Right atrium auricular region (tissue), 2 donors: ENCODE measurements at regions not wholly inside any gene's neighbourhood (a gene's known extent, or its start where the extent isn't known, plus 50 kb on each side); places are given as distances from the start of the nearest gene placed in this dataset.
"Not testable (repeated sequence)": the region's sequence is repeated elsewhere in the genome, so short reads cannot be mapped to it uniquely, and the experiment has no call there.

Experiments
- DNase-seq: peaks from one replicate; pipeline ENCODE4 v3.0.0-alpha.2; 2019; ENCODE audit warnings: low spot score
- H3K27ac ChIP-seq, 2 donors: fragments of 200-600 bp; sonication (generic); 1 replicate in 1 of 2; 2 replicates in 1 of 2; pipeline ENCODE4 v1.5.1; 2016 to 2019
- H3K27me3 ChIP-seq, 2 donors: fragments of 200-600 bp; sonication (generic); one replicate each; pipeline versions ENCODE4 v1.5.1 to v1.6.0; 2017 to 2019
- H3K36me3 ChIP-seq: fragments of 200-600 bp; sonication (generic); one replicate; pipeline ENCODE4 v1.5.1; 2016
- H3K4me1 ChIP-seq, 2 donors: fragments of 200-600 bp; sonication (generic); one replicate each; pipeline versions ENCODE4 v1.5.1 to v1.6.0; 2017 to 2019
- H3K4me3 ChIP-seq, 2 donors: fragments of 200-600 bp; sonication (generic); 1 replicate in 1 of 2; 2 replicates in 1 of 2; pipeline ENCODE4 v1.5.1; 2017 to 2019; ENCODE audit warnings: mild to moderate bottlenecking in 1 of 2, moderate library complexity in 1 of 2
- H3K9me3 ChIP-seq, 2 donors: fragments of 200-600 bp; sonication (generic); one replicate each; pipeline ENCODE4 v1.5.1; 2019
- TF ChIP-seq, protein P1 (sequence below), 2 donors: fragments of 200-600 bp; sonication (generic); IDR thresholded peaks; one replicate each; pipeline ENCODE4 v1.5.1; 2019; ENCODE audit warnings: antibody characterized with exemption in 2 of 2

DNA sequence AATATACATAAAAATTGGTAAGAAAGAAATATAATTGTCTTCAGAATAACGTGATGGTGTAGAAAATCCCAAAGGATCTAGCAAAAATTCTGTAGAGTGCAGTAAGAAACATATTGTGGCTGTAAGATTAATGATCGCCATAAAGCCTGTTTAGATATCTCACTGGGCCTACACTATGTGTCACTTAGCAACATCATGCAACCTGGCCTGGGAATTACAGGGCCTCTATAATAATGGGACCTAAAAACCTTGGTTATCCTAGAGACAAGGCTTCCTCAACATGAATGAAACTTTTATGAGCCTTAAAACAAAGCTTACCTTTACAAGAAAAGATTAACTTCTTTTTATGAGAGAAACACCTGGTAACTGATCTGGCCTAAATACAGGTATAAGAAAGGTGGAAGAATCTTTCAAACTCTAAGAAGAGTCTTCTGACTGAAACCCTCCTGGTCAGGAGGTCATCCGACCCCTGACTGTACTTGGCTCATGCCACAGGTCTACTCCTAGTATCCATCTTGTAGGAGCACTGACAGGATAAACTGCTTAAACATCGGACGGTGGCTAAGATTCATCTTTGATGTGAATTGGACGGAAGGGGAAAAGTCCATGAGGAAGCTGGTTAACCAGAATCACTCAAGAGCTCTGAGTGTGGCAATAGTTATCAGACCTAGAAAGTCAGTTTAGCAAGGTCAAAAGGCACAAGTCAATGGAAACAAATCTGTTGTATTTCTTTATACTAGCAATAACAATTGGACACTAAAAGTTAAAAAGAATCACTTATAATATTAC lies 1155.1 kb upstream of the SORCS1 start:
- DNase-seq: no peak
- TF ChIP-seq, protein P1, sequence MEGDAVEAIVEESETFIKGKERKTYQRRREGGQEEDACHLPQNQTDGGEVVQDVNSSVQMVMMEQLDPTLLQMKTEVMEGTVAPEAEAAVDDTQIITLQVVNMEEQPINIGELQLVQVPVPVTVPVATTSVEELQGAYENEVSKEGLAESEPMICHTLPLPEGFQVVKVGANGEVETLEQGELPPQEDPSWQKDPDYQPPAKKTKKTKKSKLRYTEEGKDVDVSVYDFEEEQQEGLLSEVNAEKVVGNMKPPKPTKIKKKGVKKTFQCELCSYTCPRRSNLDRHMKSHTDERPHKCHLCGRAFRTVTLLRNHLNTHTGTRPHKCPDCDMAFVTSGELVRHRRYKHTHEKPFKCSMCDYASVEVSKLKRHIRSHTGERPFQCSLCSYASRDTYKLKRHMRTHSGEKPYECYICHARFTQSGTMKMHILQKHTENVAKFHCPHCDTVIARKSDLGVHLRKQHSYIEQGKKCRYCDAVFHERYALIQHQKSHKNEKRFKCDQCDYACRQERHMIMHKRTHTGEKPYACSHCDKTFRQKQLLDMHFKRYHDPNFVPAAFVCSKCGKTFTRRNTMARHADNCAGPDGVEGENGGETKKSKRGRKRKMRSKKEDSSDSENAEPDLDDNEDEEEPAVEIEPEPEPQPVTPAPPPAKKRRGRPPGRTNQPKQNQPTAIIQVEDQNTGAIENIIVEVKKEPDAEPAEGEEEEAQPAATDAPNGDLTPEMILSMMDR (IDR thresholded peaks at IDR 0.05): no peak
- Histone ChIP-seq H3K36me3 (no peaks in the 10 kb centered on the region), H3K4me3 (no peak overlapping the region), H3K27ac (no peak overlapping the region), H3K4me1 (no peaks in the 10 kb centered on the region), H3K27me3 (no peaks in the 10 kb centered on the region), H3K9me3 (no peaks in the 10 kb centered on the region)

DNA sequence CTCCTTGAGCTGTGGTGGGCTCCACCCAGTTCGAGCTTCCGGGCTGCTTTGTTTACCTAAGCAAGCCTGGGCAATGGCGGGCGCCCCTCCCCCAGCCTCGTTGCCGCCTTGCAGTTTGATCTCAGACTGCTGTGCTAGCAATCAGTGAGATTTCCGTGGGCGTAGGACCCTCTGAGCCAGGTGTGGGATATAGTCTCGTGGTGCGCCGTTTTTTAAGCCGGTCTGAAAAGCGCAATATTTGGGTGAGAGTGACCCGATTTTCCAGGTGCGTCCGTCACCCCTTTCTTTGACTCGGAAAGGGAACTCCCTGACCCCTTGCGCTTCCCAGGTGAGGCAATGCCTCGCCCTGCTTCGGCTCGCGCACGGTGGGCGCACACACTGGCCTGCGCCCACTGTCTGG lies 1151.1 kb upstream of the SORCS1 start:
- H3K36me3 ChIP-seq: not testable (repeated sequence)

DNA sequence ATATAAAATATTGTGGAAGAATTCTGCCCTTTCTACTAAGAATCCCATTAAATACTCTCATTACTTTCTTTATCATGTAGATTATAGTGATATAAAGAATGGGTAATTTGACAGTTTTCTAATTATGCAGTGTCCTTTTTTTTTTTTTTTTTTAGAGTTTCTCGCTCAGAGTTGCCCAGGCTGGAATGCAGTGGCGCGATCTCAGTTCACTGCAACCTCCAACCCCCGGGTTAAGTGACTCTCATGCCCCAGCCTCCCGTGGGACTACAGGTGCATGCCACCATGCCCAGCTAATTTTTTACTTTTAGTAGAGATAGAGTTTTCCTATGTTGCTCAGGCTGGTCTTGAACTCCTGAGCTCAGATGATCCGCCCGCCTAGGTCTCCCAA lies 1143.4 kb upstream of the SORCS1 start:
- H3K9me3 ChIP-seq: no peaks in the 10 kb centered on the region
- H3K4me1 ChIP-seq: no peaks in the 10 kb centered on the region
- no peak overlapping the region for H3K27ac ChIP-seq
- no peaks in the 10 kb centered on the region for H3K27me3 ChIP-seq
- no peak for DNase-seq
- no peaks in the 10 kb centered on the region for H3K36me3 ChIP-seq
- TF ChIP-seq, protein P1 (IDR thresholded peaks at IDR 0.05): no peak
- H3K4me3 ChIP-seq: no peak overlapping the region

More for the DNA sequence above, 1151.1 kb upstream of the SORCS1 start:
- not testable (repeated sequence) for H3K27ac ChIP-seq, H3K9me3 ChIP-seq, H3K4me1 ChIP-seq, H3K4me3 ChIP-seq, H3K27me3 ChIP-seq, DNase-seq

DNA sequence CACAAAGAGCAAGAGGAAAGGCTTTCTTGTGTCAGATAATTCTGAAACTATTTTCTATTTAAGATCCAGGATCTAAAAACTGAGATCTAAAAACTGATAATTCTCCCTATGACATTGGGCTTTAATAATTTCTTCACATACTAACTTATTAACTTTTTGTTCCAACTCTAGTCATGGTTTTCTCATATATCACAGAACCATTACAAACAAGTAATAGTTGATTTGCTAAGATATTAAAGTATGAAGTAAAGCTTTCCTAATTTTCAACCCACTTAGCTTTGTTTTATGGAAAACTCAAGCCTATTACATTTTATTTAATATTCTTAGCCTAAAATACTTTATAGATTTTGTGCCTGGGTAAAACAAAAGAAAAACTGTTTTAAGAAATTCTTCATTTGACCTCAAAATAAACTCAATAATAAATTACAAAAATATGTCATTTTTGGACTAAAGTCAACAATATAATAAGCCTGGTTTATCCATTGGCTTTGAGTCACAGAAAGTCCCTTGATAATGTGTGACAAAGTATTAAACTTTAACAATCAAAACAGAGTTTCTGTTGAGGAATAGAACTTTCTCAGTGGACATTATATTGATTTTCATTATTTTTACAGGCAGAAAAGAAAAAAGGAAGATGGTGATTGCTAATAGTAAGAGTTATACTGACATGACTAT lies 1142.9 kb upstream of the SORCS1 start:
- DNase-seq: no peak
- Histone ChIP-seq H3K27ac (no peak overlapping the region), H3K36me3 (no peaks in the 10 kb centered on the region), H3K9me3 (no peaks in the 10 kb centered on the region), H3K4me1 (no peaks in the 10 kb centered on the region), H3K4me3 (no peak overlapping the region), H3K27me3 (no peaks in the 10 kb centered on the region)
- TF ChIP-seq, protein P1 (IDR thresholded peaks at IDR 0.05): no peak

DNA sequence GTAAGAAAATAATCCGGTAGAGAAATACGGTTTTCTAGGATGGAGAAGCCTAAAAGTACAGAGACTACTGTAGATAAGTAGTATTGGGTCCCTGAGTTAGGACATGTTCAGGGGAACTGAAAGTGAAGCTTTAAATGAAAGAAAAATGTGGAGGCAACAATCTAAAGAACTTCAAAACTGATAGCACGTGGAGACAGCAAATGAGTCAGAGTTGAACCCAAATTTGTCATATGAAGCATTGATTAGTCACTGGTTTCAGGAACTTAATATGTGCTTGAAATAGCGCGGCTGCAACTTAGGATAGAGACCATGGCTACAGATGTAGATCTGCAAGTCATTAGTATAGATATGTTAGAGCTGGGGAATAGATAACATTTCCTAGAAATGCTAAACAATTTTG lies 1138.6 kb upstream of the SORCS1 start:
- H3K9me3 ChIP-seq: no peaks in the 10 kb centered on the region
- H3K4me1 ChIP-seq: no peaks in the 10 kb centered on the region
- no peaks in the 10 kb centered on the region for H3K36me3 ChIP-seq
- no peaks in the 10 kb centered on the region for H3K27me3 ChIP-seq
- no peak overlapping the region for H3K27ac ChIP-seq
- H3K4me3 ChIP-seq: no peak overlapping the region
- TF ChIP-seq, protein P1 (IDR thresholded peaks at IDR 0.05): no peak
- no peak for DNase-seq

DNA sequence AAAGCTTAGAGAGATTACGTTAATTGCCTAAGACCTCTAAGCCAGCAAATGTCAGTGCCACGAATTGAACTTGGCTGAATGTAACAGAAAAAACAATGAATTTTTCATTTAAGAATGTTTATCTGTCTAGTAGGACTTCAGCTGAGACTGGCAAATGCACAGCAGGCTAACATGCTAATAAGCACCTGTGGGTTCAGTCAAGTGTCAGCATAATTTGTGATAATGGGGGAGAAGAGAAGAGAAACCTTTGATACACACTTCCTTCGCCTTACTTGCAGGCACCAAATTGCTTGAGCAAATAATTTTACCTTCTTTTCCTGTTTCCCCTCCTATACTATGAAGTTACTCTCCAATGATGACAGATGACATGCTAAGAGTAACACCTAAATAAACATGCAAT lies 1136.5 kb upstream of the SORCS1 start:
- TF ChIP-seq, protein P1 (IDR thresholded peaks at IDR 0.05): no peak
- DNase-seq: no peak

More for the DNA sequence above, 1136.5 kb upstream of the SORCS1 start:
- Histone ChIP-seq H3K27ac (no peak overlapping the region), H3K9me3 (no peaks in the 10 kb centered on the region), H3K4me3 (no peak overlapping the region), H3K4me1 (no peaks in the 10 kb centered on the region), H3K27me3 (no peaks in the 10 kb centered on the region), H3K36me3 (no peaks in the 10 kb centered on the region)
